BE2C (cell line): ENCODE measurements at regions not wholly inside any gene's neighbourhood (a gene's known extent, or its start where the extent isn't known, plus 50 kb on each side); places are given as distances from the start of the nearest gene placed in this dataset.

Experiments
- DNase-seq: peaks from one replicate; pipeline ENCODE4 v3.0.0-alpha.2; 2020
- H3K27me3 ChIP-seq: fragments of 250-450 bp; sonication (Bioruptor Pico); 2 replicates; pipeline ENCODE4 v1.5.1; 2020; ENCODE audit warnings: mild to moderate bottlenecking
- H3K36me3 ChIP-seq: fragments of 250-450 bp; sonication (Bioruptor Pico); 2 replicates; pipeline ENCODE4 v1.5.1; 2020; ENCODE audit warnings: mild to moderate bottlenecking
- H3K4me1 ChIP-seq: fragments of 250-450 bp; sonication (Bioruptor Pico); 2 replicates; pipeline ENCODE4 v1.5.1; 2020
- H3K4me3 ChIP-seq: 2 replicates; pipeline ENCODE4 v1.5.1; 2011; ENCODE audit warnings: low read depth, low read length
- H3K9me3 ChIP-seq: fragments of 250-450 bp; sonication (Bioruptor Pico); 2 replicates; pipeline ENCODE4 v1.5.1; 2020
- CTCF ChIP-seq: IDR thresholded peaks from 2 replicates; pipeline ENCODE4 v1.5.1; 2012; ENCODE audit warnings: mild to moderate bottlenecking, low read depth, low read length

GRCh38 chr10:24149640-24150039 lies 59.3 kb upstream of the KIAA1217 start:
- Histone ChIP-seq H3K27me3 (no peaks in the 10 kb centered on the region), H3K4me1 (no peaks in the 10 kb centered on the region), H3K4me3 (no peak overlapping the region), H3K9me3 (no peaks in the 10 kb centered on the region), H3K36me3 (no peaks in the 10 kb centered on the region)
- no peak for DNase-seq
- no peak for TF ChIP-seq CTCF

DNA sequence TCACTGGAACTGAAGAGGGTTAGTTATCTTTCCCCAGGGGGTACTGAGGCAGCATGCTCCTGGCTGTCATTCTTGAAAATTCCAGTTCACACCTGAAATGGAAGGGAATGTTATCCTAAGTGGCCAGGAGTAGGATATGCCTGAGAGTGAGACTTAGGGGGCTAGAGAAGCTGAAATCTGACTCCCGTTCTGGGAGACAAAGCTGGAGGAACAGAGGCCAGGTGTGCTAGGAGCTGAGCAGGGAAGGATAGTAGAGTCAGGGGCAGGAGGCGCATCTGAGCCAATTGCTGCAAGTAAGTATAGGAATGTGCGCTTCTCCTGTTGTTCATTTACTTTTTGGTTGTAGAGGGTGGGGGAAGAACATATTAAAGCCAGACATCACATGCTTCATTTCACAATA lies 58.1 kb upstream of the KIAA1217 start:
- H3K36me3 ChIP-seq = no peaks in the 10 kb centered on the region
- TF ChIP-seq CTCF = no peak
- H3K27me3 ChIP-seq = no peaks in the 10 kb centered on the region
- no peak for DNase-seq
- no peak overlapping the region for H3K4me3 ChIP-seq
- no peaks in the 10 kb centered on the region for H3K9me3 ChIP-seq
- H3K4me1 ChIP-seq = no peaks in the 10 kb centered on the region

DNA sequence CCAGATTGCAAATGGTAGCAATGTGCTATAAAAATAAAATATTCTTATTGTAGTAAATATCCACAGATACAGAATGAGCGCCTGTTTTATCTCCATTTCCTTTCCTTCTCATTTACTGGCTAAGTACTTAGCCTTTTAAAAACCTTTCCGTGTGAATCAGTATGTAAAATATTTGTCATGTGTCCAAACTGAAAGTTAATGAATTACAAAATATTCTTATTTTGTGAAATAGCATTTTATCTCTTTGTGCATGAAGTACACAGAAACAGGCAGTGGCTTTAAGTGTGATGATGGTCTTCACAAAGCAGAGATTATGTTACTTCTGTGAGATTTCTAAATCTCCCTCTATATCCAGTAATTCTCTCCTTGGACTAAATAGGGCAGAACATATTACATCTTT lies 56.7 kb upstream of the KIAA1217 start:
- no peaks in the 10 kb centered on the region for H3K27me3 ChIP-seq
- no peak overlapping the region for H3K4me3 ChIP-seq
- no peaks in the 10 kb centered on the region for H3K4me1 ChIP-seq
- TF ChIP-seq CTCF = no peak
- DNase-seq = no peak
- H3K9me3 ChIP-seq = no peaks in the 10 kb centered on the region
- H3K36me3 ChIP-seq = no peaks in the 10 kb centered on the region

DNA sequence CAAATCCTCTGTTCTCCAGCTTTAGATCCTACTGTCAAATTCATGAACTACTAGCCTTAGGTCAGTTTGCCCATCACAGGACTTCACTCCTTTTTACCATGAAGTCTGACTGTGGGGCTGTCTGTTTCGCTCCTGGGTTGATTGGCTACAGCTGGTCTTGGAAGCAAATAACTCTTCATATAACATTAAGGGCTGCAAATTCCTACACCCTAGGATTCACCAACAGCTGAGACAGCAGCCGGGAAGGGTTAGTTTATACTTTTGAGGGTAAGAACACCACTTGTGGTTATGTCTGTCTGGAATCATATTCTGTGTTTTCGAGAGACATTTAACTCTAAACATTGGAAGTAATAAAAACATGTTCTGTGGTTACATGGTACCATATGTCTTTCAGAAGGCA lies 55.9 kb upstream of the KIAA1217 start:
- no peak for DNase-seq
- TF ChIP-seq CTCF = no peak
- no peaks in the 10 kb centered on the region for H3K4me1 ChIP-seq

GRCh38 chr10:24153537-24153936 lies 55.4 kb upstream of the KIAA1217 start:
- no peak for DNase-seq
- Histone ChIP-seq H3K4me3 (no peak overlapping the region), H3K9me3 (no peaks in the 10 kb centered on the region; the same call in 1 of the 2 replicates), H3K4me1 (no peaks in the 10 kb centered on the region), H3K27me3 (no peaks in the 10 kb centered on the region), H3K36me3 (no peaks in the 10 kb centered on the region)
- no peak for TF ChIP-seq CTCF

More for the DNA sequence above, 55.9 kb upstream of the KIAA1217 start:
- Histone ChIP-seq H3K27me3 (no peaks in the 10 kb centered on the region), H3K36me3 (no peaks in the 10 kb centered on the region), H3K9me3 (no peaks in the 10 kb centered on the region), H3K4me3 (no peak overlapping the region)

GRCh38 chr10:24156686-24157085 lies 52.3 kb upstream of the KIAA1217 start:
- TF ChIP-seq CTCF = no peak
- H3K4me3 ChIP-seq = no peak overlapping the region
- DNase-seq = no peak
- H3K36me3 ChIP-seq = no peaks in the 10 kb centered on the region
- no peaks in the 10 kb centered on the region for H3K27me3 ChIP-seq
- H3K9me3 ChIP-seq = no peaks in the 10 kb centered on the region; the same call in 1 of the 2 replicates
- H3K4me1 ChIP-seq = no peaks in the 10 kb centered on the region
